ENCODE measurements at regions not wholly inside any gene's neighbourhood (a gene's known extent, or its start where the extent isn't known, plus 50 kb on each side); places are given as distances from the start of the nearest gene placed in this dataset.

GRCh38 chr3:43843386-43843785, 152.6 kb downstream of the ABHD5 start:
- Histone ChIP-seq H3K4me1 (ENCODE audit: insufficient read depth, low read length) (no peaks in the 10 kb centered on the region), H3K79me1 (ENCODE audit: insufficient read depth, low read depth, low read length, poor library complexity, severe bottlenecking) (no peaks in the 10 kb centered on the region), H2BK12ac (ENCODE audit: insufficient read length, low read depth, low read length) (no peak overlapping the region), H4K8ac (replicated peaks; ENCODE audit: insufficient read length, low read depth, low read length) (no peak overlapping the region), H3K9me3 (ENCODE audit: control insufficient read depth, low read depth, low read length) (no peaks in the 10 kb centered on the region), H3K56ac (ENCODE audit: insufficient read length, low read depth, low read length) (no peak overlapping the region), H2BK5ac (ENCODE audit: insufficient read length, low read length) (no peak overlapping the region), H3K9ac (ENCODE audit: extremely low read depth, insufficient read length, low read length) (no peak overlapping the region), H3K23me2 (ENCODE audit: insufficient read length, low read depth, low read length, poor library complexity, severe bottlenecking) (no peaks in the 10 kb centered on the region), H3K23ac (ENCODE audit: insufficient read length, low read depth, low read length) (no peak overlapping the region), H2BK20ac (ENCODE audit: low read depth, low read length, poor library complexity, severe bottlenecking) (no peak overlapping the region), H3K18ac (ENCODE audit: insufficient read length, low read depth, low read length) (no peak overlapping the region), H2AFZ (ENCODE audit: low read length) (no peak overlapping the region), H3K27ac (ENCODE audit: insufficient read length, low read depth, low read length) (no peak overlapping the region), H2BK15ac (ENCODE audit: low read depth, low read length) (no peak overlapping the region), H3K4me2 (ENCODE audit: insufficient read depth, insufficient read length, low read length) (no peak overlapping the region), H2AK5ac (ENCODE audit: insufficient read length, low read length) (no peak overlapping the region), H3T11ph (ENCODE audit: low read length) (no peak overlapping the region), H2BK120ac (ENCODE audit: low read depth, low read length, poor library complexity, severe bottlenecking) (no peak overlapping the region), H4K5ac (ENCODE audit: insufficient read length, low read depth, low read length) (no peak overlapping the region), H3K27me3 (ENCODE audit: insufficient read depth, low read length) (no peaks in the 10 kb centered on the region), H4K20me1 (ENCODE audit: control insufficient read depth, insufficient read depth, insufficient read length) (no peaks in the 10 kb centered on the region), H3K14ac (ENCODE audit: insufficient read depth, low read length) (no peak overlapping the region), H3K79me2 (ENCODE audit: insufficient read depth, low read length) (no peaks in the 10 kb centered on the region), H3K4ac (ENCODE audit: low read depth, low read length) (no peak overlapping the region), H4K91ac (ENCODE audit: insufficient read length, low read depth, low read length) (no peak overlapping the region)
- TF ChIP-seq CTCF (conservative IDR thresholded peaks at IDR 0.05), result no peak
- Mint-ChIP-seq H3K4me3 (no peak overlapping the region), H3K27me3 (ENCODE audit: low read depth) (peaks cover 19% of the 10 kb centered on the region), H3K4me1 (no peaks in the 10 kb centered on the region), H3K36me3 (ENCODE audit: insufficient read depth in 1 of 3, low read depth in 3 of 3) (peaks cover 0 to 6% (median 2%) of the 10 kb centered on the region in 3 experiments; a peak in 4 of 7 replicates), H3K27ac (no peak overlapping the region), H3K9me3 (peaks cover 18 to 19% of the 10 kb centered on the region in 2 experiments)
- WGBS (ENCODE audit: extremely low coverage, insufficient read length, low lambda C conversion rate), result no CpG with 5 or more reads among the region's 4 CpGs
- no peak for DNase-seq

Measured in H9 (cell line).